ENCODE measurements at regions not wholly inside any gene's neighbourhood (a gene's known extent, or its start where the extent isn't known, plus 50 kb on each side); places are given as distances from the start of the nearest gene placed in this dataset.

DNA sequence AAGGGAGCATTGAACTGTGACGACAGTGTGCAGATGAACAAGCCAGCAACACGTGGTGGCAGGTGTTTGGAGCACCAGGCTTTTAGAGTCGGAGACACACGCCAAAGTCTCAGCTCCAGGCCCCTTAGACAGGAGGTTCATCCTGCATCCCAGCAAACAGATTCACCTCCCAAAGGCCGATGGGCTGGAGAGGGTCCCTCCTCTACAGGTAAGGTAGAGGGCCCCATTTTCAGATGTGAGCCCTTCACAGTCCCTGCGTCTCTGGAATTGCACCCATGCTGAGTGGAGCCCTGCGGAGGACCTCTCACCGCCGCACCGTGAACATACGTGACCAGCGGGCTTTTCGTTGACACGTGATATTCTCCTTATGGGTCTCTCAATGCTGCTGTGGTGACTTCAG is 109.0 kb upstream of the B3GAT1 start:
- H2BK5ac ChIP-seq (ENCODE audit: insufficient read length, low read length): no peak overlapping the region
- no peak overlapping the region for H2AK5ac ChIP-seq (ENCODE audit: insufficient read length, low read length)
- Mint-ChIP-seq H3K9me3 (no peaks in the 10 kb centered on the region; a peak in 2 of 5 replicates), H3K4me1 (peaks cover 12 to 19% of the 10 kb centered on the region in 2 experiments), H3K27ac (no peak overlapping the region), H3K36me3 (ENCODE audit: insufficient read depth in 1 of 3, low read depth in 3 of 3) (no peaks in the 10 kb centered on the region; a peak in 1 of 7 replicates), H3K27me3 (ENCODE audit: low read depth) (peaks cover 5% of the 10 kb centered on the region), H3K4me3 (no peak overlapping the region)
- H3K27me3 ChIP-seq (ENCODE audit: insufficient read depth, low read length): no peaks in the 10 kb centered on the region
- no peak overlapping the region for H4K91ac ChIP-seq (ENCODE audit: insufficient read length, low read depth, low read length)
- H3K4me1 ChIP-seq (ENCODE audit: insufficient read depth, low read length): no peaks in the 10 kb centered on the region
- H3K23ac ChIP-seq (ENCODE audit: insufficient read length, low read depth, low read length): no peak overlapping the region
- DNase-seq: no peak
- H2BK15ac ChIP-seq (ENCODE audit: low read depth, low read length): no peak overlapping the region
- no peak overlapping the region for H3K14ac ChIP-seq (ENCODE audit: insufficient read depth, low read length)
- H3T11ph ChIP-seq (ENCODE audit: low read length): no peak overlapping the region
- no peak overlapping the region for H3K27ac ChIP-seq (ENCODE audit: insufficient read length, low read depth, low read length)
- no peak overlapping the region for H3K4ac ChIP-seq (ENCODE audit: low read depth, low read length)
- H2BK120ac ChIP-seq (ENCODE audit: low read depth, low read length, poor library complexity, severe bottlenecking): no peak overlapping the region
- H4K8ac ChIP-seq (replicated peaks; ENCODE audit: insufficient read length, low read depth, low read length): no peak overlapping the region
- H3K4me2 ChIP-seq (ENCODE audit: insufficient read depth, insufficient read length, low read length): no peak overlapping the region
- no peak overlapping the region for H2AFZ ChIP-seq (ENCODE audit: low read length)
- H3K9ac ChIP-seq (ENCODE audit: extremely low read depth, insufficient read length, low read length): no peak overlapping the region
- no peak overlapping the region for H3K18ac ChIP-seq (ENCODE audit: insufficient read length, low read depth, low read length)
- no peaks in the 10 kb centered on the region for H4K20me1 ChIP-seq (ENCODE audit: control insufficient read depth, insufficient read depth, insufficient read length)
- no peaks in the 10 kb centered on the region for H3K79me2 ChIP-seq (ENCODE audit: insufficient read depth, low read length)
- no peak overlapping the region for H2BK20ac ChIP-seq (ENCODE audit: low read depth, low read length, poor library complexity, severe bottlenecking)
- H3K56ac ChIP-seq (ENCODE audit: insufficient read length, low read depth, low read length): no peak overlapping the region
- TF ChIP-seq, protein P1, sequence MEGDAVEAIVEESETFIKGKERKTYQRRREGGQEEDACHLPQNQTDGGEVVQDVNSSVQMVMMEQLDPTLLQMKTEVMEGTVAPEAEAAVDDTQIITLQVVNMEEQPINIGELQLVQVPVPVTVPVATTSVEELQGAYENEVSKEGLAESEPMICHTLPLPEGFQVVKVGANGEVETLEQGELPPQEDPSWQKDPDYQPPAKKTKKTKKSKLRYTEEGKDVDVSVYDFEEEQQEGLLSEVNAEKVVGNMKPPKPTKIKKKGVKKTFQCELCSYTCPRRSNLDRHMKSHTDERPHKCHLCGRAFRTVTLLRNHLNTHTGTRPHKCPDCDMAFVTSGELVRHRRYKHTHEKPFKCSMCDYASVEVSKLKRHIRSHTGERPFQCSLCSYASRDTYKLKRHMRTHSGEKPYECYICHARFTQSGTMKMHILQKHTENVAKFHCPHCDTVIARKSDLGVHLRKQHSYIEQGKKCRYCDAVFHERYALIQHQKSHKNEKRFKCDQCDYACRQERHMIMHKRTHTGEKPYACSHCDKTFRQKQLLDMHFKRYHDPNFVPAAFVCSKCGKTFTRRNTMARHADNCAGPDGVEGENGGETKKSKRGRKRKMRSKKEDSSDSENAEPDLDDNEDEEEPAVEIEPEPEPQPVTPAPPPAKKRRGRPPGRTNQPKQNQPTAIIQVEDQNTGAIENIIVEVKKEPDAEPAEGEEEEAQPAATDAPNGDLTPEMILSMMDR (conservative IDR thresholded peaks at IDR 0.05): no peak
- WGBS (ENCODE audit: extremely low coverage, insufficient read length, low lambda C conversion rate): no CpG with 5 or more reads among the region's 14 CpGs
- no peak overlapping the region for H4K5ac ChIP-seq (ENCODE audit: insufficient read length, low read depth, low read length)
- H3K23me2 ChIP-seq (ENCODE audit: insufficient read length, low read depth, low read length, poor library complexity, severe bottlenecking): no peaks in the 10 kb centered on the region
- H2BK12ac ChIP-seq (ENCODE audit: insufficient read length, low read depth, low read length): no peak overlapping the region
- no peaks in the 10 kb centered on the region for H3K79me1 ChIP-seq (ENCODE audit: insufficient read depth, low read depth, low read length, poor library complexity, severe bottlenecking)
- no peaks in the 10 kb centered on the region for H3K9me3 ChIP-seq (ENCODE audit: control insufficient read depth, low read depth, low read length)
